PC-9 (cell line): ENCODE measurements at regions not wholly inside any gene's neighbourhood (a gene's known extent, or its start where the extent isn't known, plus 50 kb on each side); places are given as distances from the start of the nearest gene placed in this dataset.

Experiments
- BruUV-seq: library from RNA; stranded (reverse); fragments of 400-500 nt; replicated peaks from 2 replicates; lab custom pipeline; 2021; lab: Mats Ljungman, UMichigan
- CTCF ChIA-PET: fragments of 300-600 bp; sonication (Branson Sonifier 250); formaldehyde crosslinking; loops from one replicate; lab custom pipeline; 2022; ENCODE audit warnings: antibody characterized with exemption; lab: Charles Lee
- POLR2A ChIA-PET: fragments of 300-600 bp; sonication (Branson Sonifier 250); formaldehyde crosslinking; loops from one replicate; lab custom pipeline; 2022; ENCODE audit warnings: antibody characterized with exemption; ENCODE audit not compliant: unreplicated experiment; lab: Charles Lee
- DNase-seq, 2 experiments: peaks; one replicate each; pipeline versions ENCODE4 v3.0.0 to v3.0.0-alpha.2; 2015 to 2022; ENCODE audit warnings: mixed read lengths in 1 of 2
- H2AFZ ChIP-seq: fragments of 200-600 bp; sonication (generic); 2 replicates; pipeline ENCODE4 v1.8.1; 2017; ENCODE audit warnings: antibody characterized with exemption
- H3F3A ChIP-seq: fragments of 200-600 bp; sonication (generic); 2 replicates; pipeline ENCODE4 v1.8.1; 2017; ENCODE audit warnings: antibody characterized with exemption, mild to moderate bottlenecking, low read depth; ENCODE audit not compliant: insufficient read depth
- H3K27ac ChIP-seq: fragments of 200-600 bp; sonication (generic); 2 replicates; pipeline ENCODE4 v1.6.1; 2016; ENCODE audit warnings: mixed run types
- H3K27me3 ChIP-seq: fragments of 200-600 bp; sonication (generic); 2 replicates; pipeline ENCODE4 v1.6.1; 2016; ENCODE audit warnings: low read depth, mixed run types; ENCODE audit not compliant: insufficient read depth
- H3K36me3 ChIP-seq: fragments of 200-600 bp; sonication (generic); 2 replicates; pipeline ENCODE4 v1.6.1; 2016; ENCODE audit warnings: low read depth, mixed run types
- H3K4me1 ChIP-seq: fragments of 200-600 bp; sonication (generic); replicated peaks from 2 replicates; pipeline ENCODE4 v1.6.1; 2016; ENCODE audit warnings: mixed run types; ENCODE audit not compliant: insufficient read depth
- H3K4me2 ChIP-seq: fragments of 200-600 bp; sonication (generic); 2 replicates; pipeline ENCODE4 v1.6.1; 2017; ENCODE audit warnings: mixed run types
- H3K4me3 ChIP-seq: fragments of 200-600 bp; sonication (generic); 2 replicates; pipeline ENCODE4 v1.6.1; 2016; ENCODE audit warnings: mixed run types
- H3K79me2 ChIP-seq: fragments of 200-600 bp; sonication (generic); 2 replicates; pipeline ENCODE4 v1.6.1; 2017; ENCODE audit warnings: low read depth, mixed run types
- H3K9me2 ChIP-seq: fragments of 200-600 bp; sonication (generic); 2 replicates; pipeline ENCODE4 v1.8.1; 2017; ENCODE audit warnings: mild to moderate bottlenecking; ENCODE audit not compliant: insufficient read depth
- H3K9me3 ChIP-seq: fragments of 200-600 bp; sonication (generic); 2 replicates; pipeline ENCODE4 v1.8.1; 2016; ENCODE audit warnings: low read depth; ENCODE audit not compliant: insufficient read depth
- H4K20me1 ChIP-seq: fragments of 200-600 bp; sonication (generic); 2 replicates; pipeline ENCODE4 v1.8.1; 2017; ENCODE audit not compliant: insufficient read depth
- CTCF ChIP-seq: fragments of 200-600 bp; sonication (generic); conservative IDR thresholded peaks from 2 replicates; pipeline ENCODE4 v1.6.1; 2017; ENCODE audit warnings: mixed run types, antibody characterized with exemption, mild to moderate bottlenecking, moderate library complexity
- EZH2 ChIP-seq: fragments of 200-600 bp; sonication (generic); IDR thresholded peaks from 2 replicates; pipeline ENCODE4 v1.8.0; 2017; ENCODE audit warnings: antibody characterized with exemption, low read depth
- intact Hi-C: fragments of 100-400 bp; cut with micrococcal nuclease; formaldehyde crosslinking; loops from one replicate; pipeline ENCODE4 v1.10.0; 2022; ENCODE audit not compliant: unreplicated experiment

- Histone ChIP-seq H3K4me1 (no peaks in the 10 kb centered on the region), H3K79me2 (no peaks in the 10 kb centered on the region), H2AFZ (no peak overlapping the region), H3K36me3 (no peaks in the 10 kb centered on the region), H4K20me1 (no peaks in the 10 kb centered on the region), H3K27ac (no peak overlapping the region), H3K4me3 (no peak overlapping the region), H3F3A (no peaks in the 10 kb centered on the region), H3K4me2 (no peak overlapping the region), H3K27me3 (peaks cover 69% of the 10 kb centered on the region), H3K9me2 (no peaks in the 10 kb centered on the region), H3K9me3 (no peaks in the 10 kb centered on the region)
- no peak for TF ChIP-seq CTCF
- POLR2A ChIA-PET: no interaction called here
- intact Hi-C loops: no loop called here
- BruUV-seq: no TSS peak
- CTCF ChIA-PET: no interaction called here
- DNase-seq: no peak
Observed at GRCh38 chr10:128744092-128744491, 617.9 kb upstream of the MKI67 start.

- Histone ChIP-seq H3K27me3 (peaks cover 65% of the 10 kb centered on the region), H3K36me3 (no peaks in the 10 kb centered on the region), H3K27ac (no peak overlapping the region), H3K4me2 (no peak overlapping the region), H3K79me2 (no peaks in the 10 kb centered on the region), H4K20me1 (no peaks in the 10 kb centered on the region), H3K9me3 (no peaks in the 10 kb centered on the region), H2AFZ (no peak overlapping the region), H3F3A (no peaks in the 10 kb centered on the region), H3K9me2 (no peaks in the 10 kb centered on the region), H3K4me3 (no peak overlapping the region), H3K4me1 (no peaks in the 10 kb centered on the region)
- POLR2A ChIA-PET: no interaction called here
- TF ChIP-seq EZH2 (no peak), CTCF (no peak)
- DNase-seq: no peak
- no TSS peak for BruUV-seq
- CTCF ChIA-PET: no interaction called here
- intact Hi-C loops: no loop called here
Observed at GRCh38 chr10:128744811-128745305, 618.6 kb upstream of the MKI67 start.

DNA sequence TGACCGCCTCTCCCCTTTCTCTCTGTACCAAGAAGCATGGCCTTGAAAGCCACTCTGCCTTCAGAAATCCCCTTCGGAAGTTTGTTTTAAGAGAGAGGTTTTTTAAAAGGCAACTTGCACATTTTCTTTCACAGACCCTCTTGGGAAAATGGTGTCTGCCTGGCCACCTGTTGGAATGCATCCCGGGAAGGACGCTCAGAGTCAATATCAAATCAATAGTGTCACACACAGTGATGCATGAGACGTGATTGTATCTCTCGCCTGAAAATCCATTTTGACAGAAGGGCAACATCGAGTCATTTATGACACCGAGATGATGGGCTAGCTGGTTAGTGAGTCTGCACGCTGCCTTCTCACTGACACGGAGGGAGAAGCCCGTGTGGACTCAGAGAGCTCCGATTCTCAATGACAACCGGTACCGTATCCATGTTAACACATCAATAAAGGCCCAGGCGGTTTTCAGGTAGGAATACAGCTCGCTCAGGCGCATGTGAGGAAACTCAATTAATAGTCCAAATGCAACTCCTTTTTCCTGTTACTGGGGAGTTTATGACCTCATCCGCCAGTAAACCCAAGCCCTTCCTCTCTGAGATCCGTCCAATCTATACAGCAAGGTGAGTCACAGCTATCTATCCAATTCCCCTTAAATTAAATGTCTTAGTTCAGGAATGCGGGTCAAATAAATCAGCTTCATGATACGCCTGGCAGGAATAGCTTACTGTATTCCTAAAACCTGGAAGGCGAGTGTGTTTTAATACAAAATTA lies 621.5 kb upstream of the MKI67 start:
- no peaks in the 10 kb centered on the region for H3K36me3 ChIP-seq
- H2AFZ ChIP-seq: no peak overlapping the region
- no peaks in the 10 kb centered on the region for H3K9me2 ChIP-seq
- no peaks in the 10 kb centered on the region for H3F3A ChIP-seq
- no peak for DNase-seq
- TF ChIP-seq CTCF: no peak
- no peak for TF ChIP-seq EZH2
- H3K4me1 ChIP-seq: no peaks in the 10 kb centered on the region
- H3K27me3 ChIP-seq: peaks cover 38% of the 10 kb centered on the region
- POLR2A ChIA-PET: no interaction called here
- H3K4me3 ChIP-seq: no peak overlapping the region
- H3K27ac ChIP-seq: no peak overlapping the region
- no peaks in the 10 kb centered on the region for H3K9me3 ChIP-seq
- H3K79me2 ChIP-seq: no peaks in the 10 kb centered on the region
- no TSS peak for BruUV-seq
- CTCF ChIA-PET: no interaction called here
- H4K20me1 ChIP-seq: no peaks in the 10 kb centered on the region
- intact Hi-C loops: no loop called here
- H3K4me2 ChIP-seq: no peak overlapping the region
